SHP77 (cell line): ENCODE measurements at regions not wholly inside any gene's neighbourhood (a gene's known extent, or its start where the extent isn't known, plus 50 kb on each side); places are given as distances from the start of the nearest gene placed in this dataset.
A peak's percentile ranks its signal among the peaks of the same experiment; 100 is the strongest.

Experiments used
- DNase-seq, 2 experiments: peaks; one replicate each; lab custom pipeline; 2025; lab: John Stamatoyannopoulos, UW

DNA sequence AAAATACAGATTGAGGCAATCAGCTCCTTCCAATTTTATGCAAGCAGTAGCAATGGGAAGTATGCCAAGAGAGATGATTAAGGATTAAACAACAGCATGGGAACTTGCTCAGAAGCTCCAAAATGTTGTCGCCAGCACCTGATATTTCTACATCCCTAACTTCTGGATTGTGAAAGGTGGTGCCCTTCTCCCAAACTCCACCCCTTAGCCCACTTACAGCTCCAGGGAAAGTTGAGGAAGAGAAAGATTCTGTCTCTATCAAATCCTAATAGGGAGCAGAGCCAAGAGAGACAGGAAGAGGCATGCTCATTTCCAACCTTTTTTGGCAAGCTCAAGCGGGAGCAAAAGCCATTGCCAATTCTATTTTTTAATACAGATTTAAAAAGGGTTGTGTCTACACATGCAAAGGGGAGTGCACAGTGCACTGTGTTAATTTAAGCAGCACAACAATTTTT, 92.4 kb upstream of the NR3C1 start:
- peak in 1 of 2 experiments; percentile 4 for DNase-seq

DNA sequence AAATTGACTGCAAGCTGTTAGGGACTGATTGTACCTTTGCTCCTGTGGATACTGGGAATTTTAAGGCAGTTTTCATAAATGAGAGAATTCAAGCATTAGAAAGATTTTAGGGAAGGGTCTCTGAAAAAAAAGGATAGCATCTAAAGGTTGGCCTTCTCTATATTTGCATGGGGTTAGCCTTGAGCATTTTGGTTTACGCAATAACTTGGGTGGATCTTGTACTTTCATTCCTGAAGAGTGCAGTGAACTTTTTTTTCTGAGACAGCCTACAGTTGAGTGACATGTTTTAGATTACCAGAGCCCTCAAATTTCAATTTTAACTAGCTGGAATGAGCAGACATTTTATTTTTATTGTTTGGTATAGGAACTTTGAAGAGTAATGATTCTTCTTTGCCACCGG, 91.6 kb upstream of the NR3C1 start:
- no peak for DNase-seq

DNA sequence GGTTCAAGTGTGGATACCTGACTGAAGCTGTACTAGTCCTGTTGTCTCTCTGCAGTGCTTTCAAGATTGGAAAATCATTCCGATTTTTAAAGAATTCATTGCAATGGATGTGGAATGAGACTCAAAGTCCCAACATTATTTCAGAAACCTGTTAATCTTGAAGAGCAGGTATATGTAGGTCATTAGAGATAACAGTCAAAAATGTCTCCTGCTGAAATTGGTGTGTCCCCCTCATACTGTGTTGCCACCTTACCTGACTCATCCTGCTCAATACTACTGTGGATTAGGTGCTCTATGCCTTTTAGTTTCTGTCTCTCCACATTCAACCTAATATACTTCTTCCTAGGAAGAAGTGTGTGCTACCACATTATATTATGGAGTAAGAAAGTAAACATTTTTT, 91.1 kb upstream of the NR3C1 start:
- DNase-seq: no peak

DNA sequence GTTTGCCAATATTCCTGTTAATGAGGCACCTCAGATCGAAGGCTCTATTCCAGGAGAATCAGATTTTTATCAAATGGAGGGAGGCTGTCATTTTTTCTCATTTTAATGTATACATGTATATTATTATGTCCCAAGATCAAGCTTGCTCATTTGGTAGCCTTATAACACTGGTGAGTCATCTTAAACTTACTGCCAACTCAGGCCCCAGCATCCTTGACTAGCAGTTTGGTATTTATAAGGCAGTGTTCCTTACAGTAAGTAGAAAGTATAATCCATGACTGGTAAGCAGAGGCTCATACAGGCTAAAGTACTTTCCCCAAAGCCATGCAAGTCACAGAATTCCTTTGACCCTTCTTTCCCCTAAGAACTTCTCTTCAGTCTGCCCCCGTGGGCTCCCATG, 90.7 kb upstream of the NR3C1 start:
- no peak for DNase-seq

DNA sequence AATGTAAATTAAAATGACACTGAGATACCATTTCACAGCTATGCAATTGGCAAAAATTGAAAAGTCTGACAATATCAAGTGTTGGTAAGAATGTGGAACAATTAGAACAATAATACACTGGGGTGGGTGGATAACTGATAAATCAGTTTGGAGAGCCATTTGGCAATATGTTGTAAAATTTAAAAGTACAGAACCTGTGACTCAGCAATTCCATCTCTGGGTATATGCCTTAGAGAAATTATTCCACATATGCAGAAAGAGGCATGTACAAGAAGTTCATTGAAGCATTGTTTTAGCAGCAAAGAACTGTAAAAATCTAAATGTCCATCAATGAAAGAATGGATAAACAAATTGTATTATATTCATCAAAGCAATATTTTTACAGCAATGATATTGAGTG, 89.3 kb upstream of the NR3C1 start:
- DNase-seq: no peak

DNA sequence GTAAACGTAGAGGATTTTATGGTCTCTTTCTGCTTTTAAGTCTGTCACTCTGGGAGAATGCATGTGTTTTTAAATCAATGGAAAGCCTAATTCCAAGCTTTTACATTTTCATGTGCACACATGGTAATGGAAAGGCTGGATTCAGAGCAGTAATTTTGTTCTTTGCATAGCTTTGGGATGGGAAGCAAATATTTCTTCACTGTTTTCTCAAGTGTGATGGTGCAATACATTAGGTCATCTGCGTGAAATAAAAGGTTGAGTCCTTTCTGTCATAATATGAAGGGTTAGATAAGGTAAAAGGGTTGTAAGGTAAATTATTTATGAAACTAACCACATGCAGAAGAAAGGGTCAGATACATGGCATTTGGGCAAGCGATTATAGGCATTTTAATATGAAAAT, 88.2 kb upstream of the NR3C1 start:
- DNase-seq: no peak

DNA sequence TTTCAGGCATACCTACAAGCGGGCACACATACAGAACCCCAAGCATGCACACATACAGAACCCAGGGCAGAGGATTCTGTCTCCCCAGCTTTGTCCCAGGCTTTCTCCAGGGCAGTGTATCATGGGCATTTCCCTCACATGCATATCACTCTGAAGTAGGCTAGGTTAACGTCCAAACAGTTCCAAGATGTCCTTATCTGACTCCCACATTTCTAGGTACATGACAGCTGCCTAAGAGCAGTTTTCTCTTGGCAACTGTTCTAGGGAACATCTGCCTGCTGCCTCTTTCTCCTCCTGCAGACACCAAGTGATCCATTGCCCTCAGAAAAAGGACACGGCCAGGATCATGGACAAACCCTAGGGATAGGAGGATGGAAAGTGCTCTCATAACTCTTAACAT, 84.9 kb upstream of the NR3C1 start:
- no peak for DNase-seq

DNA sequence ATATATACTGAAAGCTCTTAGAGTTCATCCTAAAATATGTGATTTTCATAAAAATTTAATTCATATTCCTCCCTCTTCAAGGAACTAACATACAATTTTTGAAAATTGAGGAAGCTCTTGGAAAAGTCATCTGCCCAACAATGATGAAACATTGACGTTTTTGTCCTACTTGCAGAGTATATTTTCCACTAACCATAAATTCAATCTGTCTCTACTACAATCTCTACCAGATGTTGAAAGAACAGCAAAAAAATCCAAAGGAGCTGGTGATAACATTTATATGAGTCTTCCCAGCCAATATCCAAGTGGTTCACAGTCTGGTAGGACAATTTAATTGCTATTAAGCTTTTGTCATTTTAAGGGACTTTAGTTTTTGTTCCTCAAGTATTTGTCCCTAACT, 81.1 kb upstream of the NR3C1 start:
- no peak for DNase-seq

DNA sequence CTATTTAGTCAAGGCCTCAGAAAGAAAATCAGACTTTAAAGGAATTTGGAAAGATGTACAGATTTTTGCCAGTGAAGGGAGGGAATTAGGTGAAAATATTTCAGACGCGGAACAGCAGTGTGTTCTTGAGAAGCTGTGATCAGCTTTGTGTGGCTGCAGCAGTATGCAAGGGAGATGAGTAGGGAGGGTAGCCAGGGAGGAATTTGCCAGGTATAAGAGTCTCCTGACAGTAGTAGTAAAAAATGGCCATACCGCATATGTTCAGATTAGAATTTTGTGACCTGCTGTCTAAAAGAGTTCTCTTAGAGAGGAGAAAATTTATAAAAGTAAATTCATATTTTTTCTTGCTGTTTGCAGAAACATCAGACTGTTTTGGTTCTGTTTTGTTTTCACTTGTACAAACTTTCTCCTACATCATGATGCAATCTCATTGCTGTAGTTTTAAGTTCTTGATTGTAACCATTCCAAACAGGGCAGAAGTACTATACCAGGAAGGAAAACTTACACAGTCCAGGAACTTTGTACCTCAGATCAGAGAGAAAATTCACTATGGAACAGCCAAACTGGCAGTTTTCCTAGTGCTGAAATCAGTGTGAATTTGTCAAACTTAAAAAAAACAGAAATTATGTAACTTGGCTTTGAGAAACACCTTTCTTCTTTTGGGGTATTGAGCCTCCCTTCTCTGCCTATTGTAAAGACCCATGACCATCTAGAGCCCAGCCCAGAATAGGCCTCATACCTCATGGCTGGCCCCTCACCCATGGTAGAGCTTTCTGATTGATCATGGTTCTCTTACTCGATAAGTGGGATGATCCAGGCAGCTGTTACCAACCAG, 78.4 kb upstream of the NR3C1 start:
- DNase-seq: no peak

DNA sequence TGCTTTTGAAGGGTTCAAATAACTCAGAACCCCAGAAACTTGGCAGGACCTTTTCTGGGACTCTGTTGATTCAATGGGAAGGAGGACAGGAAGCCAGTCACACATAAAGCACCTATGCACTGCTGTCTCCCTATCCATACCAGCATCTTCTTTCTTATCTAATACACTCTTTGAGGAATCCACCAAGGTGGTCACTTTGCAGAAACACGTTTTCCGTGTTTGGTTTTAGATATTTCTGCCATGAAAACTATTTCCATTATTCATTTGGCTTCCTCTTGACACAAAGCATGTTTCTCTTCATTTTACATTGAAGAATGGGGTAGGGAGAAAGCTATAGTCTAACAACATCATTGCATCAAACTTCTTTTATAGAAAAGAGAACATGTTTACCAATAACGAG, 76.5 kb upstream of the NR3C1 start:
- no peak for DNase-seq

DNA sequence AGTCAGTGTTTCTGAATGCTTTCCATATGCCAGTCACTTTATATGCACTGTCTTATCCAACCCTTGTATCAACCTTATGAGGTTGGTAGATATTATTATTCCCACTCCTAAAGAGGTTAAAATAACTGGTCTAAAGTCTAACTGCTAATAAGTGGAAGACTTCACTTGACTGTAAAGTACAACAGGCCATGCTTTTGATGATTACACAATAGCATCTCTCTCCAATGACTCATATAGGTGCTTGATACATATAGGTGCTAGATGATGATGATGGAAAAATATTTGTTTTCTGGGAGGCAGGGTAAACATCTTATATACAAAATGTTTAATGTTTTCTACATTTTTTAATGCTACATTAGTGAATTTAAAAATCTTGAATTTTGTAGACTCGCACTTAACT, 75.9 kb upstream of the NR3C1 start:
- no peak for DNase-seq

DNA sequence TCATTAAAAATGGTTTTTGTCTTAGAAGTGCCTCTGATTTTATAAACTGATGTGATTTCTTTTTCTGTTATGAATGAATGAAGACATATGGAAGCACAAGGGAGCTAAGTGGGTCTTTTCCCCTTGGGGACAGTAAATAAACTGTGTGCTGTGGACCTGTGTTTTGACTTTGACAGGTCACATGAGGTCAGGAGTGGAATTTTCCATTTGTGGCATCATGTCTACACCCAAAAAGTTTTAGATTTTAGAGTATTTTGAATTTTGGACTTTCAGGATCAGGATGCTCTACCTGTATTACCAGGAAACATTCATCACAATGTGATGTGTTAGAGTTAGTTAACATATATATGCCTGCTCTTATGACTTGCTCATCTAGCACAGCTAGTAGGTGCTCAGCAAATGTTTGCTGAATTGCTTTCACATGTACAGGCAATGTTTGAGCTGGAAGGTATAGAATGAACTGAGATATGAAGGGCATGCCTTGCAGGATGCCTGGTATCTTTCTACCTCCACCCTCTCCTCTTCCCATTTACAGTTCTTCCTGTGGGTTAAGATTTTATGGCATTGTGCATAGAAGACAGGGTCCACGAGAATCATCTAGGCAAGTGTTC, 73.2 kb upstream of the NR3C1 start:
- DNase-seq: no peak

DNA sequence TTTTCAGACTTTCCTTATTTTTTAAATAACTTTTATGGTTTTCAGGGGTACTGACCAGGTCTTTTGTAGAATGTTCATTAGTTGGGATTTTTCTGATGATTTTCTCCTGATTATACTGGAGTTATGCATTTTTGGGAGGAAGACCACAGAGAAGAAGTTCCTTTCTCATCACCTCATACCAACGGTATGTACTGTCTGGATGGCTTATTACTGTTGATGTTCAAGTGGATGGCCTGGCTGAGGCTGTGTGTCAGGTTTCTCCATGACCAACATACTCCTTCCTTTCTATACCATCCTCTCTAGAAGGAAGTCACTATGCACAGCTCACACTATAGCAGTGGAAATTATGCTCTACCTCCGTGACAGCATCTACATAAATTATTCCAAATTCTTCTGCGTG, 71.1 kb upstream of the NR3C1 start:
- no peak for DNase-seq

DNA sequence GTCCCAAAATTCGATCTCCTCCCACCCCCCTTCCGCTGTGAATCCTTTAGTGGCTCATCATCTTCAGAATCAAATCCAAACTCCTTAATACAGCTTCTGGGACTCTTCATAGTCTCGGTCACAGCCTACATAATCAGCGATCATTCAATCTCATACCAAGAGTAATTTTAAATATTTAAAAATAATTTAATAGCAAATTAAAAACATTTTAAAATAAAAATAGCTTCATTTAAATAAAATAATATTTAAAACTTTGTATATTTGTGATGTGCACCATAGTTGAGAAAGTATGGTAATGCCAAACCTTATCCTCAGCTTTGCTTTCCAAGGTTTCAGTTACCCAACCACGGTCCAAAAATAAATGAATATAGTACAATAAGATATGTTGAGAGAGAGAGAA, 70.0 kb upstream of the NR3C1 start:
- no peak for DNase-seq

DNA sequence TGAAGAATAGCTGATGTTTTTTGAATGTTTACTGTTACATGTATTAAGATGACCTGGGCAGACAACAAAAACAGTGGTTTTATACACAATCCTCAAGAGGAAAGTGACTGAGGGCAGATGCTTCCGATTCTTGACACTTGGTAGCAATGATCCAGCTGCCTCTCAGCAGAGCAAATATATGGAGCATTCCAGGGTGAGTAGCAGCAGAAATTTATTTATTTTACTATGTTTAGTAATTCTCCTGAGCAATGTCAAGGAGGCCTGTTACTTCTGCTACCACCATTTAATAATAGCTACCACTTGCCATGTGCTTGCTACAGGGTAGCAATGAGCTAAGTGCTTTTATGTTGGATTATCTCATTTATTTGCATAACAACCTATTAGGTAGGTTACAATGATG, 69.1 kb upstream of the NR3C1 start:
- no peak for DNase-seq

DNA sequence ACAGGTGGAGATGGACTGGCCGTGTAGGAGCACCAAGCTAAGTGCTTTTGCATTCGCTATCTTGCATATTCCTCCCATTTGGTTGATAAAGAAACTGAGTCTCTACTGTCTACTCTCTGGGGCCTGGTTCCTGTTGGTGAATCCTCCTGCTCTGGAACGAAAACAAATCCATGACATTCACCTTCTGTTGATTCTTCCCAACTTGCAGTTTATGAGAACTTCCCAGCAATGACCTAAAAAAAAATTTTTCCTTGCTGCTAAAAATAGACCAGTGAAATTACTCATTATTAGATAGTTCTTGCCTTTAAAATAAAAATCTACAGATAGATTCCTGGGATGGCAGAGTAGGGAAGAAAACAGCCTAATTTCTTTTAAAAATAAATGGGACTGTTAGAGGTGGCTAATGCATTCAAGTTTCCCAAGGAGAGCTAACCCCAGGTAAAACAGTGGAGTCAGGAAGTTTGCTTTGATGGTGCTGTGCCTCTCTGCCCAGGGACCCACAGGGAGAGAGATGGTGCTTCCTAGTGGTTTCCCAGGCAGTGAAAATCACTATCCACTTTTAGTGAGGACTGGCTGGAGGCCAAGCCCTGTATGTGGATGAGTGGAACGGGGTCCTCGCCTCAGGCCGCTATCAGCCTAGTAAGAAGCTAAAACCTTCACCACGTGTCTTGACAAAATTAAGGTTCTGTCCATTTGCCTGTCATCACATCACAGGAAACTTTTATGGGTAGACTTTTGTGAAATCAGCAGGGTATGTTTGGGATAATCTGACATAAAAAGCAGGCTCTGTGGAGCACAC, 68.4 kb upstream of the NR3C1 start:
- DNase-seq: peak; percentile 27 to 44

DNA sequence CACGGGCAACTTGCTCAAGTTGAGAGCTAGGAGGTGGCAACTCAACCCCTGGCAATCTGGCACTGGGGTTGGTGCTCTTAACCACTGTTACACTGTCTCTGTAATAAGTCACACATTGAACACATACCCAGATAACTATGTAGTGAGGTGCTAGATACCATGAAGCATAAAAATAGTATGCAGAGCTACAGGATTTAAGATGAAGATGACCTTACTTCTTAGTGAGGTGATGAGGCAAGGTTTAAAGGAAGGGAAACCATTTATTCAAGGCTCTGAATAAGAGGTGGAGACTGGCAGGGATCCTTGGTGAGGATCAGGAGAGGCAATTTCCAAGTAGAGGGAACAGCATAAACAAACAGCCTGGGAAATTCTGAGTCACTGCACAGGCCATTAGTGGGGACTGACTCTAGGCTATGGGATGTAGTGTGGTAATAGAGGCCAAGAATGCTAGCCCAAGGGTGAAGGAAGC, 67.6 kb upstream of the NR3C1 start:
- DNase-seq: no peak

DNA sequence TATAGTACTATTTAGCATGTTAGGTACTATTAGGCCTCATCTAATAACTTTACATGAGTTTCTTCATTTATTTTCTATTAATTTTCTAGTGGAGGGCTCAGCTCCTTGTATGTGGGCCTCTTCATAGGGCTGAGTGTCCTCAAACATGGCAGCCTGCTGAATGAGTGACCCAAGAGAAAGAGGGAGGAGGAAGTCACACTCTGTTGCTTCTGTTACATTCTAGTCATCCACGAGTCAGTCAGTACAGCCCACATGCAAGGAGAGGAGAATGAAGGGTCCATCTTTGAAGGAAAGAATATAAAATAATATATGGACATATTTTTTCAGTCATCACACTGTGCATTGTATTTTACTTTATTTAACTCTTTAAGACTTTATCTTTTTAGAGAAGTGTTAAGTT, 66.6 kb upstream of the NR3C1 start:
- no peak for DNase-seq

DNA sequence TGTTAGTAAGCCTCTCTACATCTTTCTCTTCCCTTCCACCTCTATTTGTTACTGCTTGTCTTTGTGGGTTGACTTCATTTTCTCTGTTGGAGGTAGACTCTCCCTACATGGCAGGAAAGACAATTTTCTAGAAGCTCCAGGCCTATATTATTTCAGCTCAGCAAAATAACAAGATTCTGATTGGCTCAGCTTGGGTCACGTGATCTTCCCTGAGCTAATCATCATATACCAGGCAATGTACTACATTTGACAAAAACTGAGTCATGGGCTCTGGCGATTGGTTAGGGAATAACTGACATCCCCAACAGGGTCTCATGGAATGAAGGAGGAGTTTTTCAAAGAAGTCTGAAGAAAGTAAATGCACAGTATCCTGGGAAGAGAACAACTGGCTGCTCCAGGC, 65.6 kb upstream of the NR3C1 start:
- DNase-seq: no peak

DNA sequence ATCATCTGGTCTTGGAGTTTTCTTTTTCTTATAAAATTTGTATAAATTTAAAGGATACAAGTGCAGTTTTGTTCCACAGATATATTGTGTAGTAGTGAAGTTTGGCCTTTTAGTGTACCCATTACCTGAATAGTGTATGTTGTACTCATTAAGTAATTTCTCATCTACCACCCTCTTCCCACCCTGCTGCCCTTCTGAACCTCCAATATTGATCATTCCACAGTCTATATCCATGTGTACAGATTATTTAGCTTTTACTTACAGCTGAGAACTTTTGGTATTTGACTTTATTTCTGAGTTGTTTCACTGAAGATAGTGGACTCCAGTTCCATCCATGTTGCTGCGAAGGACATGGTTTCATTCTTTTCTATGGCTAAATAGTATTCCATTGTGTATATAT, 63.1 kb upstream of the NR3C1 start:
- no peak for DNase-seq

DNA sequence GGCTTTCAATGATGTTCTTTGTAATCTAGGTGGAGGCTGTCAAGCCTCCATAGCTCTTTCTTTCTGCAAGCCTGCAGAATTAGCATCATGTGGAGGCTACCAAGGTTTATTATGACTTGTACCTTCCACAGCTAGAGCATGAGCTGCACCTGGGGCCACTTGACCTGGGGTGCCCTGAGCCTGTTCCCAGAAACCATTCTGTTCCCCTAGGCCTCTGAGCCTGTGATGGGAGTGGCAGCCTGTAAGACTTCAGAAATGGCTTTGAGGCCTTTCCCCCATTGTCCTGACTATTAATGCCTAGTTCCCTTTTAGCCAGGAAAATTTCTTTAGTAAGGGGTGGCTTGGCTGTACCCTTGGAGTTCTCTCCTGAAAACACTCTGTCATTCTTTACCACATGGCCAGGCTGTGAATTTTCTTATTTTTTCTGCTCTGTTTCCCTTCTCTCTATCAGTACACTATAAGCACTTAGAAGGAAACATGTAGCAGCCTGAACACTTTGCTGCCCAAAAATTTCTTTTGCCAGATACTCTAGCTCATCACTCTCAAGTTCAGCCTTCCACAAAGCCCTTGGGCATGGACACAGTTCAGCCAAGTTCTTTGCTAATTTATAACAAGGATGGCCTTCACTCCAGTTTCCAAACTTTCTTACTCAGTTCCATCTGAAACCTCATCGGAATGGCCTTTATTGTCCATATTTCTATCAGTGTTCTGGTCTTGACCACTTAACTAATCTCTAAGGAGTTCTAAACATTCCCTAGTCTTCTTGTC, 61.4 kb upstream of the NR3C1 start:
- no peak for DNase-seq

DNA sequence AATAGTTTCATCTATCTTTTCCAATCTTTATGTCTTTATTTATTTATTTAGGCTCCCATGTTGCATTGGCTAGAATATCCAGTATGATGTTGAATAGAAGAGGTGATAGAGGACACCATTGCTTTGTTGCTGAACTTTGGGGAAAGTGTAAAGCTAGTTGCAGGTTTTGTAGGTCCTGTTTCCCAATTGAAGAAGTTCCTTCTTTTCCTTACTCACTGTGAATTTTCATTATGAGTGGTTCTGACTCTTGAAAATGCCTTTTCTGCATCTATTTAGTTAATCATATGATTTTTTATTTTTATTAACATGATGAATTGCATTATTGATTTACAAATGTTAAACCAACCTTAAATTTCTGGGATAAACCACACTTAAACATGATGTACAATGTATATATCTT, 58.9 kb upstream of the NR3C1 start:
- DNase-seq: no peak
